K562 (cell line): ENCODE measurements at regions not wholly inside any gene's neighbourhood (a gene's known extent, or its start where the extent isn't known, plus 50 kb on each side); places are given as distances from the start of the nearest gene placed in this dataset.

Experiments
- ATAC-seq: fragments of 200-7000 bp; cut with Tn5 transposase; 3 replicates; pipeline ENCODE4 v1.9.1; 2020; ENCODE audit warnings: moderate library complexity
- BruUV-seq: library from RNA; stranded (reverse); fragments of 400-500 nt; replicated peaks from 2 replicates; lab custom pipeline; 2021; lab: Mats Ljungman, UMichigan
- CTCF ChIA-PET: fragments of 300-600 bp; formaldehyde crosslinking; extraction: SDS; loops from one replicate; lab custom pipeline; 2021; ENCODE audit warnings: low intra/inter-chr PET ratio; lab: Yijun Ruan, JAX
- POLR2A ChIA-PET: fragments of 300-600, 350-650 bp; sonication (Branson Sonifier 250); formaldehyde crosslinking; extraction: SDS; loops from one replicate; lab custom pipeline; 2021; ENCODE audit warnings: antibody characterized with exemption, inconsistent platforms; lab: Yijun Ruan, JAX
- DNase-seq, 4 experiments: peaks; one replicate each; pipeline versions ENCODE4 v3.0.0 to v3.0.0-alpha.2; 2011 to 2018; ENCODE audit warnings: low spot score in 3 of 4, mixed read lengths in 3 of 4; ENCODE audit errors: extremely low read depth in 1 of 4
- FAIRE-seq: peaks from 2 replicates; lab custom pipeline; 2011; peaks lifted over from hg19 to GRCh38; lab: Jason Lieb, UNC
- H2AFZ ChIP-seq: 2 replicates; pipeline ENCODE4 v1.6.0; 2011; ENCODE audit warnings: low read depth, low read length, control low read depth, inconsistent platforms
- H3K27ac ChIP-seq: fragments of 200-600 bp; 3 replicates; pipeline ENCODE4 v1.8.0; 2011; ENCODE audit warnings: low read depth, mild to moderate bottlenecking, control low read depth, inconsistent platforms, low read length, moderate library complexity, mixed read lengths; ENCODE audit errors: extremely low read depth
- H3K27me3 ChIP-seq, 2 experiments: fragments of 300-600 bp in 1 of 2; 2 replicates in 1 of 2; 3 replicates in 1 of 2; pipeline versions ENCODE4 v1.6.0 to v1.8.0; 2011; ENCODE audit warnings: inconsistent platforms in 2 of 2, low read length in 2 of 2, mild to moderate bottlenecking in 1 of 2, mixed read lengths in 1 of 2, moderate library complexity in 1 of 2; ENCODE audit not compliant: control insufficient read depth in 2 of 2, insufficient read depth in 2 of 2
- H3K36me3 ChIP-seq: fragments of 300-600 bp; 3 replicates; pipeline ENCODE4 v1.8.0; 2011; ENCODE audit warnings: mild to moderate bottlenecking, low read length, inconsistent platforms; ENCODE audit not compliant: control insufficient read depth, insufficient read depth
- H3K4me1 ChIP-seq, 2 experiments: fragments of 200-600 bp in 1 of 2; replicated peaks in 1 of 2; 2 replicates in 1 of 2; 3 replicates in 1 of 2; pipeline versions ENCODE4 v1.5.1 to v1.8.0; 2011; ENCODE audit warnings: inconsistent platforms in 2 of 2, low read length in 2 of 2, mild to moderate bottlenecking in 1 of 2, mixed read lengths in 1 of 2, moderate library complexity in 1 of 2; ENCODE audit not compliant: control insufficient read depth in 2 of 2, insufficient read depth in 2 of 2
- H3K4me2 ChIP-seq: 2 replicates; pipeline ENCODE4 v1.6.1; 2011; ENCODE audit warnings: low read length, control low read depth, inconsistent platforms, mixed read lengths; ENCODE audit not compliant: insufficient read depth
- H3K4me3 ChIP-seq: fragments of 200-600 bp; sonication (generic), shearing (Covaris generic); 2 replicates; pipeline ENCODE4 v1.5.1; 2016; ENCODE audit warnings: control low read depth, inconsistent platforms
- H3K79me2 ChIP-seq: fragments of 200-600 bp; 3 replicates; pipeline ENCODE4 v1.8.0; 2011; ENCODE audit warnings: low read length, inconsistent platforms; ENCODE audit not compliant: control insufficient read depth, insufficient read depth
- H3K9ac ChIP-seq, 2 experiments: 2 replicates each; pipeline versions ENCODE4 v1.6.0 to v1.6.1; 2011; ENCODE audit warnings: low read depth in 2 of 2, low read length in 2 of 2, control low read depth in 1 of 2, inconsistent platforms in 1 of 2, mild to moderate bottlenecking in 1 of 2, mixed read lengths in 1 of 2; ENCODE audit not compliant: insufficient read depth in 1 of 2
- H3K9me1 ChIP-seq: one replicate; pipeline ENCODE4 v1.6.0; 2011; ENCODE audit warnings: inconsistent platforms, mild to moderate bottlenecking, low read length, moderate library complexity; ENCODE audit not compliant: control insufficient read depth, insufficient read depth
- H3K9me3 ChIP-seq: replicated peaks from 2 replicates; pipeline ENCODE4 v1.5.1; 2011; ENCODE audit warnings: low read depth, low read length, inconsistent platforms; ENCODE audit not compliant: control insufficient read depth, insufficient read depth
- H4K20me1 ChIP-seq: replicated peaks from 2 replicates; pipeline ENCODE4 v1.6.1; 2011; ENCODE audit warnings: low read length, inconsistent platforms, mixed read lengths; ENCODE audit not compliant: control insufficient read depth, insufficient read depth
- CEBPB ChIP-seq: fragments of 450-650 bp; IDR thresholded peaks from 2 replicates; pipeline ENCODE4 v1.6.1; 2016; ENCODE audit warnings: missing genetic modification characterization, missing compliant biosample characterization
- CEBPG ChIP-seq, 3 experiments: fragments of 200-800 bp in 1 of 3; sonication (Bioruptor generic) in 1 of 3; sonication (generic) in 1 of 3; formaldehyde crosslinking in 1 of 3; IDR thresholded peaks in 2 of 3; conservative IDR thresholded peaks in 1 of 3; 2 replicates each; pipeline versions ENCODE4 v1.6.1 to v1.8.0; 2016 to 2022; ENCODE audit warnings: missing compliant biosample characterization in 2 of 3, missing genetic modification characterization in 2 of 3, mild to moderate bottlenecking in 1 of 3, missing genetic modification reagents in 1 of 3
- MEIS2 ChIP-seq: fragments of 450-650 bp; IDR thresholded peaks from 2 replicates; pipeline ENCODE4 v1.6.1; 2014; ENCODE audit warnings: mild to moderate bottlenecking; ENCODE audit not compliant: partially characterized antibody
- TAF9B ChIP-seq: fragments of 450-650 bp; IDR thresholded peaks from 2 replicates; pipeline ENCODE4 v1.6.1; 2018; ENCODE audit warnings: mild to moderate bottlenecking; ENCODE audit not compliant: partially characterized antibody
- WGBS: fragments of 100-300 bp; shearing (Covaris generic); methylation state at CpG from one replicate; pipeline ENCODE4 v1.1.6; 2016; ENCODE audit warnings: low coverage, mixed read lengths; ENCODE audit not compliant: insufficient coverage; ENCODE audit errors: missing lambda C conversion rate; 5-methylcytosine and 5-hydroxymethylcytosine counted together
- in situ Hi-C: fragments of 300-500 bp; cut with MboI; formaldehyde crosslinking; loops from 4 replicates; pipeline ENCODE4 v1.15.0; 2018; ENCODE audit warnings: inconsistent platforms, mixed read lengths
- intact Hi-C: fragments of 100-400 bp; cut with micrococcal nuclease; formaldehyde crosslinking; loops from 2 replicates; pipeline ENCODE4 v1.14.2; 2022

DNA sequence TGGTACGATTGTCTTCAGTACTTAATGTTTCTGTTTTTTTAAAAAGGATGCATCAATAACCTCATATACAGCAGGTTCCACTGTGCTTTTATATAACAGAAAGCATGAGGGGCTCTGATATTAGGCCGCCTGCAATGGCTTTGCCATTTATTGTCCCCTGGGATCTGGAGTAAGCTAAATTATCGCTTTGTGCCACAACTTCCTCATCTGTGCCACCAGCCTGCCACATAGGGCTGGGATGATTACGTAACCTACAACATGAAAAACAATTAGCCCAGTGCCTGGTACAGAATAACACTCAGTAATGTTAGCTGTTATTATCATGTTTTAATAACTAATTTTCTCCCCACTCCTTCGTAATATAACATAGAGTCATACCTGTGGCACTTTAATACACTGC is 65.5 kb upstream of the TRIM2 start:
- Histone ChIP-seq H3K4me1 (peaks cover 5 to 22% of the 10 kb centered on the region in 2 experiments; a peak in 3 of 5 replicates), H3K9me1 (no peaks in the 10 kb centered on the region), H4K20me1 (no peaks in the 10 kb centered on the region), H3K79me2 (no peaks in the 10 kb centered on the region), H3K27me3 (peaks cover 0 to 5% of the 10 kb centered on the region in 2 experiments; a peak in 1 of 5 replicates), H3K9me3 (no peaks in the 10 kb centered on the region), H2AFZ (no peak overlapping the region), H3K36me3 (no peaks in the 10 kb centered on the region), H3K4me2 (no peak overlapping the region), H3K4me3 (no peak overlapping the region), H3K27ac (no peak overlapping the region), H3K9ac (no peak overlapping the region)
- no peak for DNase-seq
- 19% methylated on average over 5 of the region's 5 CpGs for WGBS
- ChIA-PET CTCF (no interaction called here), POLR2A (interaction anchor here (0.6 kb wide), 1 partner anchor 23 kb away, joined by 4 read pairs; no protein-coding TSS in a partner anchor)
- no peak for ATAC-seq
- BruUV-seq: no TSS peak
- in situ Hi-C loops (no loop called here), intact Hi-C loops (no loop called here)
- TF ChIP-seq CEBPG (CRISPR knock-in tag; IDR thresholded peaks at IDR 0.05) (no peak), CEBPG (tag; conservative IDR thresholded peaks at IDR 0.05 in 1 of 2, IDR thresholded peaks at IDR 0.05 in 1 of 2) (peak in 1 of 2 experiments; percentile 39; a peak in 1 of 4 replicates), TAF9B (no peak), CEBPB (tag) (peak; percentile 69)
- no peak for FAIRE-seq

DNA sequence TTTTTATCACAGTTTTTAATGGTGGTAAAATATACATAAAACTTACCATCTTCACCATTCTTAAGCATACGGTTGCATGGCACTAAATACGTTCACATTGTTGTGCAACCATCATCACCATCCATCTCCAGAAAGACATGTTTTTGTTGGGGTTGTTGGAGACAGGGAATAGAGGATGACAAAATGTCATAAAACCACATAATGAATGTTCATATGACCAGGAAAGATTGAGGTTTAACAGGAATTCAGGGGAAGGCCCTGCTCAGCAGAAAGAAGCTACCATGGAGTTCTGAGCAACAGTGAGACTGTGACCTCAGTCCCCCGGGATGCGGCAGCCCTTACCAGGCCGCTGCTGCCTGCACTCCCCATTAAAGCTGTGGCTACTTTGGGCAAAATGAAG is 63.9 kb upstream of the TRIM2 start:
- peaks cover 0 to 6% of the 10 kb centered on the region in 2 experiments; a peak in 1 of 5 replicates for H3K27me3 ChIP-seq
- intact Hi-C loops: loop anchor here (5.0 to 10.0 kb wide), 2 partner anchors 92 to 295 kb away; no protein-coding TSS in a partner anchor
- no peaks in the 10 kb centered on the region for H4K20me1 ChIP-seq
- no peaks in the 10 kb centered on the region for H3K79me2 ChIP-seq
- H3K36me3 ChIP-seq: no peaks in the 10 kb centered on the region
- H3K4me2 ChIP-seq: no peak overlapping the region
- peaks cover 5 to 21% of the 10 kb centered on the region in 2 experiments; a peak in 3 of 5 replicates for H3K4me1 ChIP-seq
- H2AFZ ChIP-seq: no peak overlapping the region
- H3K9me3 ChIP-seq: no peaks in the 10 kb centered on the region
- 22% methylated on average over 3 of the region's 5 CpGs for WGBS
- no peak overlapping the region for H3K4me3 ChIP-seq
- no peak for FAIRE-seq
- no peaks in the 10 kb centered on the region for H3K9me1 ChIP-seq
- no peak for ATAC-seq
- no peak overlapping the region for H3K27ac ChIP-seq
- no TSS peak for BruUV-seq
- CTCF ChIA-PET: no interaction called here
- no peak for DNase-seq
- POLR2A ChIA-PET: no interaction called here
- H3K9ac ChIP-seq: no peak overlapping the region
- TF ChIP-seq MEIS2 (no peak), CEBPB (tag) (0 out of 2 replicates have a peak, but pooled peaks have one; percentile 11)
- TF ChIP-seq, all 486 proteins: peak for 1
- in situ Hi-C loops: loop anchor here (10.0 kb wide), 1 partner anchor 185 kb away; no protein-coding TSS in a partner anchor
